Suprapubic skin (tissue), 4 donors: ENCODE measurements at regions not wholly inside any gene's neighbourhood (a gene's known extent, or its start where the extent isn't known, plus 50 kb on each side); places are given as distances from the start of the nearest gene placed in this dataset.

Experiments
- DNase-seq, 2 donors: peaks; one replicate each; pipeline ENCODE4 v3.0.0-alpha.2; 2019; ENCODE audit warnings: low spot score in 2 of 2
- H3K27ac ChIP-seq: fragments of 200-600 bp; sonication (generic); one replicate; pipeline ENCODE4 v1.5.1; 2019
- H3K27me3 ChIP-seq: fragments of 200-600 bp; sonication (generic); one replicate; pipeline ENCODE4 v1.5.1; 2019
- H3K36me3 ChIP-seq: fragments of 200-600 bp; sonication (generic); one replicate; pipeline ENCODE4 v1.5.1; 2019
- H3K4me1 ChIP-seq: fragments of 200-600 bp; sonication (generic); one replicate; pipeline ENCODE4 v1.5.1; 2019
- H3K4me3 ChIP-seq: fragments of 200-600 bp; sonication (generic); one replicate; pipeline ENCODE4 v1.5.1; 2019; ENCODE audit warnings: mild to moderate bottlenecking
- H3K9me3 ChIP-seq: fragments of 200-600 bp; sonication (generic); one replicate; pipeline ENCODE4 v1.5.1; 2019
- CTCF ChIP-seq, 2 donors: fragments of 200-600 bp in 1 of 2; fragments of 450-650 bp in 1 of 2; sonication (generic) in 1 of 2; IDR thresholded peaks; one replicate each; pipeline ENCODE4 v1.5.1; 2016 to 2019; ENCODE audit warnings: antibody characterized with exemption in 2 of 2, mild to moderate bottlenecking in 1 of 2, moderate library complexity in 1 of 2
- EP300 ChIP-seq: sonication (generic); formaldehyde crosslinking; IDR thresholded peaks from one replicate; pipeline ENCODE4 v1.6.1; 2017; ENCODE audit warnings: antibody characterized with exemption
- POLR2A ChIP-seq, 2 donors: fragments of 450-650 bp; IDR thresholded peaks; one replicate each; pipeline ENCODE4 v1.6.1; 2017; ENCODE audit warnings: antibody characterized with exemption in 2 of 2, mild to moderate bottlenecking in 2 of 2, moderate library complexity in 2 of 2
- POLR2AphosphoS5 ChIP-seq, 3 donors: sonication (generic); formaldehyde crosslinking; IDR thresholded peaks; one replicate each; pipeline ENCODE4 v1.6.1; 2017; ENCODE audit warnings: antibody characterized with exemption in 3 of 3
- WGBS: methylation state at CpG from one replicate; pipeline ENCODE4 v1.1.5; 2018; 5-methylcytosine and 5-hydroxymethylcytosine counted together

GRCh38 chr14:43877351-43877960, 629.6 kb downstream of the FSCB start:
- no peak overlapping the region for H3K27ac ChIP-seq
- H3K36me3 ChIP-seq, result no peaks in the 10 kb centered on the region
- WGBS, result 38% methylated on average over 3 of the region's 3 CpGs
- no peaks in the 10 kb centered on the region for H3K9me3 ChIP-seq
- TF ChIP-seq EP300, result no peak
- TF ChIP-seq POLR2AphosphoS5 (IDR thresholded peaks at IDR 0.05), result no peak
- TF ChIP-seq POLR2A (IDR thresholded peaks at IDR 0.05), result no peak
- no peak for TF ChIP-seq CTCF (IDR thresholded peaks at IDR 0.05)
- H3K4me1 ChIP-seq, result no peaks in the 10 kb centered on the region
- no peak overlapping the region for H3K4me3 ChIP-seq
- no peaks in the 10 kb centered on the region for H3K27me3 ChIP-seq
- DNase-seq, result no peak

GRCh38 chr14:43872752-43873655, 634.1 kb downstream of the FSCB start:
- WGBS, result 86% methylated on average over 6 of the region's 7 CpGs
- Histone ChIP-seq H3K4me1 (no peaks in the 10 kb centered on the region), H3K9me3 (no peaks in the 10 kb centered on the region), H3K36me3 (no peaks in the 10 kb centered on the region), H3K27me3 (no peaks in the 10 kb centered on the region), H3K27ac (no peak overlapping the region), H3K4me3 (no peak overlapping the region)
- no peak for DNase-seq
- TF ChIP-seq POLR2AphosphoS5 (IDR thresholded peaks at IDR 0.05) (no peak), CTCF (IDR thresholded peaks at IDR 0.05) (no peak), EP300 (no peak), POLR2A (IDR thresholded peaks at IDR 0.05) (no peak)

GRCh38 chr14:43872222-43872621, 634.9 kb downstream of the FSCB start:
- Histone ChIP-seq H3K27me3 (no peaks in the 10 kb centered on the region), H3K4me1 (no peaks in the 10 kb centered on the region), H3K27ac (no peak overlapping the region), H3K9me3 (no peaks in the 10 kb centered on the region), H3K4me3 (no peak overlapping the region), H3K36me3 (no peaks in the 10 kb centered on the region)
- DNase-seq, result no peak
- WGBS, result 78% methylated on average over 5 of the region's 5 CpGs
- no peak for TF ChIP-seq EP300
- no peak for TF ChIP-seq POLR2A (IDR thresholded peaks at IDR 0.05)
- no peak for TF ChIP-seq POLR2AphosphoS5 (IDR thresholded peaks at IDR 0.05)
- no peak for TF ChIP-seq CTCF (IDR thresholded peaks at IDR 0.05)

GRCh38 chr14:43858981-43859380, 648.1 kb downstream of the FSCB start:
- no peaks in the 10 kb centered on the region for H3K4me1 ChIP-seq
- no peak for DNase-seq
- no peak overlapping the region for H3K4me3 ChIP-seq

More at GRCh38 chr14:43858981-43859380, 648.1 kb downstream of the FSCB start:
- Histone ChIP-seq H3K9me3 (no peaks in the 10 kb centered on the region), H3K27ac (no peak overlapping the region), H3K27me3 (no peaks in the 10 kb centered on the region), H3K36me3 (no peaks in the 10 kb centered on the region)
- TF ChIP-seq POLR2AphosphoS5 (IDR thresholded peaks at IDR 0.05) (no peak), POLR2A (IDR thresholded peaks at IDR 0.05) (no peak), CTCF (IDR thresholded peaks at IDR 0.05) (no peak), EP300 (no peak)
